HL-60 (cell line): ENCODE measurements at regions not wholly inside any gene's neighbourhood (a gene's known extent, or its start where the extent isn't known, plus 50 kb on each side); places are given as distances from the start of the nearest gene placed in this dataset.

Experiments used
- DNase-seq, 2 experiments: peaks; one replicate each; pipeline ENCODE4 v3.0.0-alpha.2; 2010 to 2020; ENCODE audit warnings: low read depth in 1 of 2, low spot score in 1 of 2
- H3K27ac ChIP-seq: fragments of 250-450 bp; sonication (Bioruptor Pico); replicated peaks from 2 replicates; pipeline ENCODE4 v1.5.1; 2020; ENCODE audit warnings: mild to moderate bottlenecking, moderate library complexity
- H3K27me3 ChIP-seq: fragments of 250-450 bp; sonication (Bioruptor Pico); 2 replicates; pipeline ENCODE4 v1.5.1; 2021; ENCODE audit warnings: mild to moderate bottlenecking, moderate library complexity; ENCODE audit not compliant: insufficient read depth, poor library complexity, severe bottlenecking
- H3K4me3 ChIP-seq: replicated peaks from 2 replicates; pipeline ENCODE4 v1.5.1; 2011; ENCODE audit warnings: mild to moderate bottlenecking, control low read depth, low read length; ENCODE audit not compliant: insufficient read depth
- GABPA ChIP-seq: IDR thresholded peaks from 2 replicates; pipeline ENCODE4 v1.6.1; 2012; ENCODE audit warnings: low read depth
- POLR2AphosphoS5 ChIP-seq: IDR thresholded peaks from 2 replicates; pipeline ENCODE4 v1.6.1; 2012; ENCODE audit warnings: low read depth
- SPI1 ChIP-seq: IDR thresholded peaks from 2 replicates; pipeline ENCODE4 v1.6.1; 2012; ENCODE audit warnings: low read depth, mild to moderate bottlenecking, borderline replicate concordance
- TF ChIP-seq, protein P1 (sequence below): IDR thresholded peaks from one replicate; pipeline ENCODE4 v1.5.1; 2011; ENCODE audit warnings: low read length, control low read depth, inconsistent platforms; ENCODE audit not compliant: insufficient read depth
- TF ChIP-seq, protein P2 (sequence below): IDR thresholded peaks from 2 replicates; pipeline ENCODE4 v1.6.1; 2012; ENCODE audit warnings: low read depth; ENCODE audit not compliant: insufficient replicate concordance

DNA sequence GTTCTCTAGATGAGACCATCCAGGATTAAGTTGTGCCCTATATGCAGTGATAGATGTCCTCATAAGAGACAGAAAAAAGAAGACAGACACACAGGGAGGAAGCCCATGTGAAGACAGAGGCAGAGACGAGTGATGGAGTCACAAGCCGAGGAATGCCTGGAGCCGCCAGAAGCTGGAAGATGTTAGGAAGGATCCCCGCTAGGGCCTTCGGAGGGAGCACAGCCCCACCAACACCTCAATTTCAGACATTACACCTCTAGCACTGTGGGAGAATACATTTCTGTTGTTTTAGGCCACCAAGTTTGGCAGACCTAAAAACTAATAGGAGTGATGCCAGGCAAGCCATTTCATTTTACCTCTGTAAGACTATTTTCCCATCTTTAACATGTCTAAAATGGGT is 458.5 kb downstream of the MED13L start:
- DNase-seq = no peak
- TF ChIP-seq POLR2AphosphoS5 = no peak
- TF ChIP-seq, protein P1, sequence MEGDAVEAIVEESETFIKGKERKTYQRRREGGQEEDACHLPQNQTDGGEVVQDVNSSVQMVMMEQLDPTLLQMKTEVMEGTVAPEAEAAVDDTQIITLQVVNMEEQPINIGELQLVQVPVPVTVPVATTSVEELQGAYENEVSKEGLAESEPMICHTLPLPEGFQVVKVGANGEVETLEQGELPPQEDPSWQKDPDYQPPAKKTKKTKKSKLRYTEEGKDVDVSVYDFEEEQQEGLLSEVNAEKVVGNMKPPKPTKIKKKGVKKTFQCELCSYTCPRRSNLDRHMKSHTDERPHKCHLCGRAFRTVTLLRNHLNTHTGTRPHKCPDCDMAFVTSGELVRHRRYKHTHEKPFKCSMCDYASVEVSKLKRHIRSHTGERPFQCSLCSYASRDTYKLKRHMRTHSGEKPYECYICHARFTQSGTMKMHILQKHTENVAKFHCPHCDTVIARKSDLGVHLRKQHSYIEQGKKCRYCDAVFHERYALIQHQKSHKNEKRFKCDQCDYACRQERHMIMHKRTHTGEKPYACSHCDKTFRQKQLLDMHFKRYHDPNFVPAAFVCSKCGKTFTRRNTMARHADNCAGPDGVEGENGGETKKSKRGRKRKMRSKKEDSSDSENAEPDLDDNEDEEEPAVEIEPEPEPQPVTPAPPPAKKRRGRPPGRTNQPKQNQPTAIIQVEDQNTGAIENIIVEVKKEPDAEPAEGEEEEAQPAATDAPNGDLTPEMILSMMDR = no peak
- TF ChIP-seq, protein P2, sequence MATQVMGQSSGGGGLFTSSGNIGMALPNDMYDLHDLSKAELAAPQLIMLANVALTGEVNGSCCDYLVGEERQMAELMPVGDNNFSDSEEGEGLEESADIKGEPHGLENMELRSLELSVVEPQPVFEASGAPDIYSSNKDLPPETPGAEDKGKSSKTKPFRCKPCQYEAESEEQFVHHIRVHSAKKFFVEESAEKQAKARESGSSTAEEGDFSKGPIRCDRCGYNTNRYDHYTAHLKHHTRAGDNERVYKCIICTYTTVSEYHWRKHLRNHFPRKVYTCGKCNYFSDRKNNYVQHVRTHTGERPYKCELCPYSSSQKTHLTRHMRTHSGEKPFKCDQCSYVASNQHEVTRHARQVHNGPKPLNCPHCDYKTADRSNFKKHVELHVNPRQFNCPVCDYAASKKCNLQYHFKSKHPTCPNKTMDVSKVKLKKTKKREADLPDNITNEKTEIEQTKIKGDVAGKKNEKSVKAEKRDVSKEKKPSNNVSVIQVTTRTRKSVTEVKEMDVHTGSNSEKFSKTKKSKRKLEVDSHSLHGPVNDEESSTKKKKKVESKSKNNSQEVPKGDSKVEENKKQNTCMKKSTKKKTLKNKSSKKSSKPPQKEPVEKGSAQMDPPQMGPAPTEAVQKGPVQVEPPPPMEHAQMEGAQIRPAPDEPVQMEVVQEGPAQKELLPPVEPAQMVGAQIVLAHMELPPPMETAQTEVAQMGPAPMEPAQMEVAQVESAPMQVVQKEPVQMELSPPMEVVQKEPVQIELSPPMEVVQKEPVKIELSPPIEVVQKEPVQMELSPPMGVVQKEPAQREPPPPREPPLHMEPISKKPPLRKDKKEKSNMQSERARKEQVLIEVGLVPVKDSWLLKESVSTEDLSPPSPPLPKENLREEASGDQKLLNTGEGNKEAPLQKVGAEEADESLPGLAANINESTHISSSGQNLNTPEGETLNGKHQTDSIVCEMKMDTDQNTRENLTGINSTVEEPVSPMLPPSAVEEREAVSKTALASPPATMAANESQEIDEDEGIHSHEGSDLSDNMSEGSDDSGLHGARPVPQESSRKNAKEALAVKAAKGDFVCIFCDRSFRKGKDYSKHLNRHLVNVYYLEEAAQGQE = no peak
- Histone ChIP-seq H3K4me3 (no peak overlapping the region), H3K27me3 (no peaks in the 10 kb centered on the region), H3K27ac (no peak overlapping the region)

DNA sequence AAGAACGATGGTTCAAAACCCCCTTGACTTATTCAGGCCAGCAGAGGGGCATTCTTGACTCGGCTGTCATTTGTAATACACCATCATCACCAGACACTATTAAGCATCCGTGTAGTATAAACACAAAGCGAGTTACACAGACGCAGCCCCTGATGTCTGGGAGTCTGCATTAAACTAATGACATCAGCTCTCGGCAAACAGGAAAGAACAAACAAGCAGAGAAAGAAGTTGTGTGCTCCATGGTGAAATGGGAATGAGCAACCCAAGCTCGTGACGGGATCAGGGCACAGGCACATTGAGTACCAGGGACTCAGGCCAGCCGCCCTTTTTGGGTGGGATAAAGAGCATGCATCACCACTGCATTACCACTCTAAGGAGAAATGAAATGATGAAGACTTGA is 460.1 kb downstream of the MED13L start:
- DNase-seq = no peak
- H3K27ac ChIP-seq = no peak overlapping the region
- no peak overlapping the region for H3K4me3 ChIP-seq
- TF ChIP-seq GABPA (no peak), SPI1 (no peak), POLR2AphosphoS5 (no peak)
- TF ChIP-seq, protein P2 = no peak
- TF ChIP-seq, protein P1 = no peak
- no peaks in the 10 kb centered on the region for H3K27me3 ChIP-seq

DNA sequence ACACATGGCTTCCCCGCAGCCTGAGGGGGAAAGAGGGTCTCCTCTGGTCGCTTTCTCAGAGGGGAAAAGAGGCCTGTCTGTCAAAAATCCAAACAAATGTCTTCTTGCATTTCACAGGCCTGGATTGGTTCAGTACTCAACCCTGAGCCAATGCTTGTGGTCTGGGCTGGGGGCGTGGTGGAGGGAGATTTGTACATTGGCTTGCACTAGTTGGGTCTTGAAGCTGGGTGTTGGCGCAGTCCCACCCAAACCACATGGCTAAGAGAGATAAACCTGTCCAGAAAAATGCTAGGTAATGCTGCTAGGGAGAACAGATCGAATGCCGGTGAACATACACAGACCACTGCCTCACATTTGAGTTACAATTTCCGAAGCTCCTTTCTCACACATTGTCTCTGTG is 461.6 kb downstream of the MED13L start:
- no peak overlapping the region for H3K27ac ChIP-seq
- no peak for TF ChIP-seq SPI1
- no peak for TF ChIP-seq GABPA
- TF ChIP-seq POLR2AphosphoS5 = no peak
- DNase-seq = no peak
- H3K27me3 ChIP-seq = no peaks in the 10 kb centered on the region
- H3K4me3 ChIP-seq = no peak overlapping the region

DNA sequence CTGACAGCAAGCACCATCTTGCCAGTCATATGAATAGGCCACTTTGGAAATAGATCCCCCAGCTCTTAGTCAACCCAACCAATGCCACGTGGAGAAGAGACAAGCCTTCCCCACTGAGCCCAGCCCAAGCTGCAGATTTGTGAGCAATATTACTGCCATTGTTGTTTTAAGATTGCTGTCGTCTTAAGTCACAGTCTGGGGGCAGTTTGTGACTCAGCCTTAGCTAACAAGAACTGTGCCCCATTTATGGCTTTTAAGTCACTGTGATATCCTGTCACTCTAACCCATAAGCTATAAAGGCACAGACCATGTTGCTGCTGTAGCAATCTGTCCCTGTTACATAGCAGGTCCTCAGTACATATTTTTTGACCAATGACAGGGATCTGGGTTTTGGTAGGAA is 464.2 kb downstream of the MED13L start:
- DNase-seq = no peak
- TF ChIP-seq GABPA (no peak), SPI1 (no peak)
- TF ChIP-seq, protein P1 = no peak

More for the DNA sequence above, 464.2 kb downstream of the MED13L start:
- Histone ChIP-seq H3K27ac (no peak overlapping the region), H3K27me3 (no peaks in the 10 kb centered on the region), H3K4me3 (no peak overlapping the region)
